ENCODE measurements at regions not wholly inside any gene's neighbourhood (a gene's known extent, or its start where the extent isn't known, plus 50 kb on each side); places are given as distances from the start of the nearest gene placed in this dataset.
"Not testable (repeated sequence)": the region's sequence is repeated elsewhere in the genome, so short reads cannot be mapped to it uniquely, and the experiment has no call there.

DNA sequence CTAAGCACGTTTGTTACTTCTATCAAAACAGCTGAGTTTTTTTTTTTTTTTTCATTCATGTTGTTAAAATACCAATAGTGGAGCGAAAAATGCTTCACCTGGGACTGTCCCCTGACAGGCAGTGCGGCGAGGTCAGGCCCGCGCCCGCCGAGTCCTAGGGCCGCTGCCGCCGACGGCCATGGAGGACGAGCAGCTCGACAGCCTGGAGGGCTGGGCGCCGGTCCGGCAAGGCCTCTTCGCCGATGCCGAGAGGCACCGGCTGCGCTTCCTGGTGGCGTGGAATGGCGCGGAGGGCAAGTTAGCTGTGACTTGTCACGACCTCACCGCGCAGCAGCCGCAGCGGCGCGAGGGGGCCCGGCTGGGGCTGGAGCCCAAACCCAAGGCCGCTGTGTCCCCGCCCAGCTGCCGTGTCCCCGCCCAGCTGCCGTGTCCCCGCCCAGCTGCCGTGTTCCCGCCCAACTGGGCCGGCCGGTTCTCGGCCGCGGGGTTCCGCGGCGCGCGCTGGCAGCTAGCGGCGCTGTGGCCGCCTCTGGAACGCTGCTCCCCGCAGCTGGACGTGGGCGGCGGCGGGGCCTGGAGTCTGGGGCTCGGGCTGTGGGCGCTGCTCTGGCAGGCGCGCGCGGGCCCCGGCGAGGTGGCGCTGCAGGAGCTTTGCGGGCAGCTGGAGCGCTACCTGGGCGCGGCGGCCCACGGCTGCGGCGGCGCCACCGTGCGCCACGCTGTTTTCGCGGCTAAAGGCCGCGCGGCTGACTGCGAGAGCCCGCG is 56.7 kb upstream of the GOLGA8R start:
- H3K4me1 ChIP-seq (ENCODE audit: control insufficient read depth, insufficient read depth, low read depth, low read length); H2AFZ ChIP-seq (ENCODE audit: low read depth, low read length); H4K8ac ChIP-seq (ENCODE audit: low read length); H4K91ac ChIP-seq (ENCODE audit: low read length); DNase-seq; H3K36me3 ChIP-seq (ENCODE audit: control insufficient read depth in 1 of 2, insufficient read depth in 2 of 2, low read depth in 1 of 2, low read length in 2 of 2); H3K14ac ChIP-seq (ENCODE audit: low read length in 2 of 2); H2BK15ac ChIP-seq (ENCODE audit: low read depth, poor library complexity, severe bottlenecking); H3K18ac ChIP-seq (ENCODE audit: low read depth in 1 of 2, low read length in 2 of 2); H3K79me1 ChIP-seq (replicated peaks; ENCODE audit: low read length, poor library complexity, severe bottlenecking); H3K27ac ChIP-seq (ENCODE audit: low read length, poor library complexity, severe bottlenecking); H3K9ac ChIP-seq (ENCODE audit: low read length); H2BK5ac ChIP-seq (ENCODE audit: low read depth, low read length, poor library complexity, severe bottlenecking); H2AK5ac ChIP-seq (ENCODE audit: low read length, severe bottlenecking); H3K23ac ChIP-seq (ENCODE audit: low read length in 2 of 2); H2BK120ac ChIP-seq (ENCODE audit: low read depth, low read length); H3K4ac ChIP-seq (ENCODE audit: low read depth in 1 of 2, low read length in 2 of 2); H2BK12ac ChIP-seq (ENCODE audit: low read length in 2 of 2); H3K27me3 ChIP-seq (ENCODE audit: control insufficient read depth in 1 of 2, insufficient read depth in 1 of 2, low read length in 2 of 2); H3K9me3 ChIP-seq (ENCODE audit: control insufficient read depth, low read length); H3K4me2 ChIP-seq (ENCODE audit: low read length, poor library complexity, severe bottlenecking): not testable (repeated sequence)
- no CpG with 5 or more reads among the region's 89 CpGs for WGBS
- peak overlapping the region in 1 of 2 experiments; percentile 57 for H3K4me3 ChIP-seq (ENCODE audit: insufficient read depth in 1 of 2, low read depth in 1 of 2, low read length in 2 of 2)

- no CpG with 5 or more reads among the region's 34 CpGs for WGBS
- not testable (repeated sequence) for H3K4ac ChIP-seq (ENCODE audit: low read depth in 1 of 2, low read length in 2 of 2)
Measured at GRCh38 chr15:30471366-30471749, 57.3 kb upstream of the GOLGA8R start.

DNA sequence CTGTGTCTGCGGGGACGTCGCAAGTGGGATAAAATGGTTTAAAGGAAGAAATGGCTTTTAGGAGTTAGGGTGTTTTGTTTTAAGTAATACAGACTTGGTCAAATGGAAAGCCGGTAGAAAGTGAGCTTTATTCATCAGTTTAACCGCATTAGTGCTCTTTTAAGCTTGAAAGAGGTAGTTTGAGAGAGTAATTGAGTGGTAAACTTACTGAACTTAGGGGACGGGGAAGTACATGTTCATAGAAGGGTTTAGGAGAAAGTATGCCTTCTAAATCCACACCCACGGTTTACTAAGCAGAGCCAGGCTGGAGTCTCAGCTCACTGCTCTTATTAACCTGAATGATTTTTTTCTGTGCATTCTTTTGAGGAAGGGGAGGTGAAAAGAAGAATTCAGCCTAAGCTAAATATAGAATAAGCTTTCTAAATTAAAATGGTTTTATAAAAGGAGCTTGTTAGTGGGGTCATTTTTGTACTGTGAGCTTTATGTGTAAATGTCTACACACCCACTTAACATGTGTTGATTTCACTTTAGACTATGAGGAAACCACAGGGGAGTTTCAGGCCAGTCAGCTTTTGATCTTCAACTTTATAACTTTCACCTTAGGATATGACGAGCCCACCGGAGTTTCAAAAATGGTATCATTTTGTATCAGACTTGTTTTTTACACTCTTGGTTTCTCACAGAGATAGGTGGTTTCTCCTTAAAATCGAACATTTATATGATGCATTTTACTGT is 57.9 kb upstream of the GOLGA8R start:
- H3K4me1 ChIP-seq (ENCODE audit: control insufficient read depth, insufficient read depth, low read depth, low read length); H3K27ac ChIP-seq (ENCODE audit: low read length, poor library complexity, severe bottlenecking); H4K8ac ChIP-seq (ENCODE audit: low read length); H2AK5ac ChIP-seq (ENCODE audit: low read length, severe bottlenecking); H3K4me3 ChIP-seq (ENCODE audit: insufficient read depth in 1 of 2, low read depth in 1 of 2, low read length in 2 of 2); H3K36me3 ChIP-seq (ENCODE audit: control insufficient read depth in 1 of 2, insufficient read depth in 2 of 2, low read depth in 1 of 2, low read length in 2 of 2); H2BK120ac ChIP-seq (ENCODE audit: low read depth, low read length); H3K4ac ChIP-seq (ENCODE audit: low read depth in 1 of 2, low read length in 2 of 2); H3K9ac ChIP-seq (ENCODE audit: low read length); H2BK5ac ChIP-seq (ENCODE audit: low read depth, low read length, poor library complexity, severe bottlenecking); H4K91ac ChIP-seq (ENCODE audit: low read length); H3K27me3 ChIP-seq (ENCODE audit: control insufficient read depth in 1 of 2, insufficient read depth in 1 of 2, low read length in 2 of 2); H2AFZ ChIP-seq (ENCODE audit: low read depth, low read length); DNase-seq; H3K79me1 ChIP-seq (replicated peaks; ENCODE audit: low read length, poor library complexity, severe bottlenecking); H2BK15ac ChIP-seq (ENCODE audit: low read depth, poor library complexity, severe bottlenecking); H3K18ac ChIP-seq (ENCODE audit: low read depth in 1 of 2, low read length in 2 of 2); H3K14ac ChIP-seq (ENCODE audit: low read length in 2 of 2); H3K23ac ChIP-seq (ENCODE audit: low read length in 2 of 2); H2BK12ac ChIP-seq (ENCODE audit: low read length in 2 of 2); H3K9me3 ChIP-seq (ENCODE audit: control insufficient read depth, low read length); H3K4me2 ChIP-seq (ENCODE audit: low read length, poor library complexity, severe bottlenecking): not testable (repeated sequence)
- WGBS: no CpG with 5 or more reads among the region's 10 CpGs

More at GRCh38 chr15:30471366-30471749, 57.3 kb upstream of the GOLGA8R start:
- H3K4me1 ChIP-seq (ENCODE audit: control insufficient read depth, insufficient read depth, low read depth, low read length); H3K79me1 ChIP-seq (replicated peaks; ENCODE audit: low read length, poor library complexity, severe bottlenecking); H3K9ac ChIP-seq (ENCODE audit: low read length); H3K4me3 ChIP-seq (ENCODE audit: insufficient read depth in 1 of 2, low read depth in 1 of 2, low read length in 2 of 2); DNase-seq; H3K14ac ChIP-seq (ENCODE audit: low read length in 2 of 2); H3K4me2 ChIP-seq (ENCODE audit: low read length, poor library complexity, severe bottlenecking); H2BK5ac ChIP-seq (ENCODE audit: low read depth, low read length, poor library complexity, severe bottlenecking); H4K8ac ChIP-seq (ENCODE audit: low read length); H3K9me3 ChIP-seq (ENCODE audit: control insufficient read depth, low read length); H3K23ac ChIP-seq (ENCODE audit: low read length in 2 of 2); H3K18ac ChIP-seq (ENCODE audit: low read depth in 1 of 2, low read length in 2 of 2); H2AFZ ChIP-seq (ENCODE audit: low read depth, low read length); H2AK5ac ChIP-seq (ENCODE audit: low read length, severe bottlenecking); H3K27me3 ChIP-seq (ENCODE audit: control insufficient read depth in 1 of 2, insufficient read depth in 1 of 2, low read length in 2 of 2); H2BK15ac ChIP-seq (ENCODE audit: low read depth, poor library complexity, severe bottlenecking); H4K91ac ChIP-seq (ENCODE audit: low read length); H2BK12ac ChIP-seq (ENCODE audit: low read length in 2 of 2); H3K27ac ChIP-seq (ENCODE audit: low read length, poor library complexity, severe bottlenecking); H3K36me3 ChIP-seq (ENCODE audit: control insufficient read depth in 1 of 2, insufficient read depth in 2 of 2, low read depth in 1 of 2, low read length in 2 of 2); H2BK120ac ChIP-seq (ENCODE audit: low read depth, low read length): not testable (repeated sequence)

GRCh38 chr15:30484887-30485286 is 67.0 kb upstream of the GOLGA8Q start:
- H2AFZ ChIP-seq (ENCODE audit: low read depth, low read length); H2AK5ac ChIP-seq (ENCODE audit: low read length, severe bottlenecking); H3K4me3 ChIP-seq (ENCODE audit: insufficient read depth in 1 of 2, low read depth in 1 of 2, low read length in 2 of 2); H3K23ac ChIP-seq (ENCODE audit: low read length in 2 of 2); H3K4me2 ChIP-seq (ENCODE audit: low read length, poor library complexity, severe bottlenecking); H3K79me1 ChIP-seq (replicated peaks; ENCODE audit: low read length, poor library complexity, severe bottlenecking); H3K9ac ChIP-seq (ENCODE audit: low read length); H2BK12ac ChIP-seq (ENCODE audit: low read length in 2 of 2); H3K9me3 ChIP-seq (ENCODE audit: control insufficient read depth, low read length); H3K36me3 ChIP-seq (ENCODE audit: control insufficient read depth in 1 of 2, insufficient read depth in 2 of 2, low read depth in 1 of 2, low read length in 2 of 2); H3K27me3 ChIP-seq (ENCODE audit: control insufficient read depth in 1 of 2, insufficient read depth in 1 of 2, low read length in 2 of 2); H3K14ac ChIP-seq (ENCODE audit: low read length in 2 of 2); H2BK120ac ChIP-seq (ENCODE audit: low read depth, low read length); H3K18ac ChIP-seq (ENCODE audit: low read depth in 1 of 2, low read length in 2 of 2); DNase-seq; H3K4ac ChIP-seq (ENCODE audit: low read depth in 1 of 2, low read length in 2 of 2); H3K4me1 ChIP-seq (ENCODE audit: control insufficient read depth, insufficient read depth, low read depth, low read length); H4K8ac ChIP-seq (ENCODE audit: low read length): not testable (repeated sequence)
- H2BK5ac ChIP-seq (ENCODE audit: low read depth, low read length, poor library complexity, severe bottlenecking): peak overlapping the region; percentile 31
- H4K91ac ChIP-seq (ENCODE audit: low read length): peak overlapping the region; percentile 61
- peak overlapping the region; percentile 76 for H3K27ac ChIP-seq (ENCODE audit: low read length, poor library complexity, severe bottlenecking)
- no CpG with 5 or more reads among the region's 9 CpGs for WGBS
- H2BK15ac ChIP-seq (ENCODE audit: low read depth, poor library complexity, severe bottlenecking): peak overlapping the region; percentile 69
